NCI-H446 (cell line): ENCODE measurements at regions not wholly inside any gene's neighbourhood (a gene's known extent, or its start where the extent isn't known, plus 50 kb on each side); places are given as distances from the start of the nearest gene placed in this dataset.
A peak's percentile ranks its signal among the peaks of the same experiment; 100 is the strongest.
"Not testable (repeated sequence)": the region's sequence is repeated elsewhere in the genome, so short reads cannot be mapped to it uniquely, and the experiment has no call there.

Experiments
- DNase-seq, 2 experiments: peaks; one replicate each; lab custom pipeline; 2025; lab: John Stamatoyannopoulos, UW

DNA sequence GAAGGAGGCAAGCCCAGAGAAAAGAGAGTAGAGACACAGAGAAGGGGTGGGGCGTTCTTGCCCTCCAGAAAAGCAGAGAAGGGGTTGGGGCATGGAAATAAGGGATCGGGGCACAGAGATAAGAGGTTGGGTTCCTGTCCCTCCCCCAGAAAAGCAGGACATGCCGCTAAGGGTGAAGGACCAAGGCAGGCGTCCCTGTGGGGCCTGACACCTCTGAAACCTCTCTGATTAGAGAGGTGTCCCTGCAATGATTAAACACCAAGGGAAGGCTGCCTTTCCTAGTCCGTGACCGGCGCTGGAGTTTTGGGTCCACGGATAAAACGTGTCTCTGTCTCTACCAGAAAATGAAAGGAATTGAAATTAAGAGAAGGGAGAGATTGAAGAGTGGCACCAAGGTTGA, 914.0 kb upstream of the CRIM1 start:
- DNase-seq: not testable (repeated sequence)

GRCh38 chr2:35440308-35440707, 915.3 kb upstream of the CRIM1 start:
- not testable (repeated sequence) for DNase-seq

GRCh38 chr2:35436893-35437292, 918.7 kb upstream of the CRIM1 start:
- DNase-seq: not testable (repeated sequence)

DNA sequence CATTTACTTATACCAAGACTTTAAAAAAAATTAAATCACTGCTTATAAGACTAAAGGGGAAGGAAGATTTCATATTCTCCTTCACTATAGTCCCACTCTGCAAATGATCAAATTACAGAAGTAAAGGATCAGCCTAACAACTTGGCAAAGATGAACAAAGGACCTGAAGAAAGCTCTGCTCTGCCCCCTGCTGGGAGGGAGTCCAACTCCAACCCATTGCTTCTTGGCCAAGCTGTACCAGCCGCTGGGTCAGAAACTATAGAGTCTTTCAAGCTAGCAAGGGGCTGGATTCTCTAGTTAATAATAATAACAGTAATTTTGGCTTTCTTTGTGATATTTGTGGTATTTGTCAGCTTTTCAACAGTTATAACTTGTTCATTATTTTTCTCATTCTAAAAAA, 927.0 kb upstream of the CRIM1 start:
- no peak for DNase-seq

GRCh38 chr2:35421485-35421884, 934.1 kb upstream of the CRIM1 start:
- DNase-seq: no peak

- DNase-seq: no peak
Observed at GRCh38 chr2:35417293-35417692, 938.3 kb upstream of the CRIM1 start.

- no peak for DNase-seq
Observed at GRCh38 chr2:35416391-35417140, 939.0 kb upstream of the CRIM1 start.

- DNase-seq: no peak
Observed at GRCh38 chr2:35415942-35416341, 939.6 kb upstream of the CRIM1 start.

DNA sequence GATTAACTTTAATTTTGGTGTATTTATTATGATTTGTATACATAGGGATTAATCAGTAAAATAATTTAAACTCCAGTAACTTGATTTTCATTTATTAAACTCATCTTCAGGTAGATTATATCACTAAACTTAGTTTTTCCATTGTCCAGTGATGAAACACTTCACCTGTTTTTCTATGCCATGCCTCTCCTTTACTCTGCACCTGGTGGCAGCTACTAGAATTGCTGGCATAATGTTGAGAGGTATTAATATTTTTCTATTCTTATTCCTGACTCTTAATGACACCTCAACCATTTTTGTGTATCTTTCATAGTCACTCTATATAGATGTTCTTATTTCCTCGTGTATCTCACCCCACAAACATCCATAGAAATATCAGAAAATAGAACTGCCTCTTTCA, 940.3 kb upstream of the CRIM1 start:
- no peak for DNase-seq

GRCh38 chr2:35410431-35411061, 945.0 kb upstream of the CRIM1 start:
- DNase-seq: peak in 1 of 2 experiments; percentile 25

DNA sequence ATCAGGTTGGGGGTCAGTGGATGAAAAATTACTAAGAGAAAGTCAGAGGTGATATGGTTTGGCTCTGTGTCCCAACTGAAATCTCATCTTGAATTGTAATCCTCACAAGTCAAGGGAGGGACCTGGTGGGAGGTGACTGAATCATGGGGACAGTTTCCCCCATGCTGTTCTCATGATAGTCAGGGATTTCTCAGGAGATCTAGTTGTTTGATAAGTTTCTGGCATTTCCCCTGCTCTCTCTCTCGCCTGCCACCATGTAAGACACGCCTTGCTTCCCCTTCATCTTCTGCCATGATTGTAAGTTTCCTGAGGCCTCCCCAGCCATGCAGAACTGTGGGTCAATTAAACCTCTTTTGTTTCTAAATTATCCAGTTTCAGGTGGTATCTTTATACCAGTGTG, 945.8 kb upstream of the CRIM1 start:
- DNase-seq: no peak

GRCh38 chr2:35408320-35408719, 947.3 kb upstream of the CRIM1 start:
- DNase-seq: no peak

GRCh38 chr2:35391736-35392442, 963.7 kb upstream of the CRIM1 start:
- no peak for DNase-seq

DNA sequence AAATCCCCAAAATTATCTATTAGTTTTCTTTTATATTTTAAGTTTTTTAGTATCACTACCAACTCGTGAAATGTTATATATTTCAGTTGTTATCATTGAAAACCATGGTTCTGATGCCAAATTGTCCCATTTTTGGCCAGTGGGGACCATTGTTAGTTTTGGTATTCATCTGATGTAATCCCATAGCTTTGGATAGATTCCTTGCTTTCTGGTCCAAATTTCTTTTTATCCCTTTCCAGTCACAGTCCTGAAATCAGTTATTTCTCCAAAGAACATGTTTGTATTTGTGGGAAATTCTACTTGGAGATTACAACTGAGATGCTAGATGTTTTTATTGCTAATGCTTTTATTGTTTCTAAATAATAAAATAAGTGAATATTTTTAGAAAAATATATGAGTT, 976.8 kb upstream of the CRIM1 start:
- no peak for DNase-seq

- no peak for DNase-seq
Observed at GRCh38 chr2:35374845-35375244, 980.7 kb upstream of the CRIM1 start.

GRCh38 chr2:35365859-35366258, 989.7 kb upstream of the CRIM1 start:
- DNase-seq: no peak

- DNase-seq: no peak
Observed at GRCh38 chr2:35356332-35356731, 999.2 kb upstream of the CRIM1 start.

DNA sequence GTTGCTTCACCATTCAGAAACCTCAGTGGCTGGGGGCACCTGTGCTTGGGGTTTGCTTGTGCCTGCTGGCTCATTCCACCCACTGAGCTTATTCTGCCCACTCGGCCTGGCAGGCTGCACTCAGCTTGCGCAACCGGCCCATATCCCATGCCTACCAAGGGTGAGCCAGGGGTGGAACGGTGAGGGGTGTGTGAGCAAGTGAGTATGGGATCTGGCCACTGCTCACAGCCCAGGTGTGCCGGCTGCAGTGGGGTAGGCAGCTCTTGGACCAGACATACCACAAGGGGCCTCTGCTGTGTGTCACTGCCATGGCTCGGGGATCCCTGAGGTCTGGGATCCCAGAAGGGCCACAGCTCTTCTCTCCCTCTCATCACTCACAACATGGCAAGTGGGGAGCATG, 1000.5 kb upstream of the CRIM1 start:
- DNase-seq: no peak

DNA sequence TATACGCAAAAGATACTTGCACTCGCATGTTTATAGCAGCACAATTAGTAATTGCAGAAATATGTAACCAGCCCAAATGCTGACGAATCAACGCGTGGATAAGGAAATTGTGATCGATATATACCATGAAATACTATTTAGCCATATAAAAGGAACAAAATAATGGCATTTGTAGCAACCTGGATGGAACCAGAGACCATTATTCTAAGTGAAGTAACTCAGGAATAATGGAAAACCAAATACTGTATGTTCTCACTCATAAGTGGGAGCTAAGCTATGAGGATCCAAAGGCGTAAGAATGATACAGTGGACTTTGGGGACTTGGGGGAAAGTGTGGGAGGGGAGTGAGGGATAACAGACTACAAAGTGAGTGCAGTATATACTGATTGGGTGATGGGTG, 1008.0 kb upstream of the CRIM1 start:
- no peak for DNase-seq

- no peak for DNase-seq
Observed at GRCh38 chr2:35343135-35343534, 1012.4 kb upstream of the CRIM1 start.

- no peak for DNase-seq
Observed at GRCh38 chr2:35339211-35339610, 1016.4 kb upstream of the CRIM1 start.

DNA sequence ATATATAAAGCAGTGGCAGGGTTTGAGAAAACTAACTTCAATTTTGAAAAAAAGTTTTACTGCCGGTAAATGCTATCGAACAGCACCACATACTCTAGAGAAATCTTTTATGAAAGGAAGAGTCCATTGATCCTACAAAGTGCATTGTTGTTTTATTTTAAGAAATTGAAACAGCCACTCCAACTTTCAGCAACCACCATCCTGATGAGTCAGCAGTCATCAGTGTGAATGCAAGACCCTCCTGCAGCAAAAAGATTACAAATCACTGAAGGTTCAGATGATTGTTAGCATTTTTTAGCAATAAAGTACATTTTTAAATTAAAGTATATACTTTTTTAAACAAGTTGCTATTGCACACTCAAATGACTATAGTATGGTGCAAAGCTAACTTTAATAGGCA, 1017.7 kb upstream of the CRIM1 start:
- no peak for DNase-seq

DNA sequence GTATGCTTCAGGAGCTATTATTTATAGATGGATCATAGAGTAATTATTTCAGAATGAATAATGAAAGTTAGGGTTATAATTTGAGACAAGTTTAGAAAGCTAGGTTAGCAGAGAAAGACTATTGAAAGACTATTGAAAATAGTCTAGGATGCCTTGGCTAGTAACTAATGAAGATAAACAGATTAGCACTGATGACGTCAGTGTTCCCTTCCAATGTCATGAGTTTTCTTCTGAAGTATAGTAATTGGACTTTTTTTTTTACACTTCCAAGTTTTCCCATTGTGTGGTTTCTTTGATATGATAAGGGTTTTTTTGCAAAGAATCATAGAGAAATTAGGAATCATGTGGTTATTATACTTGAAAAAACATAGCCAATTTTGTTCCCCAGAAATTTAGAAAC, 1041.5 kb upstream of the CRIM1 start:
- DNase-seq: no peak
